WERI-Rb-1 (cell line): ENCODE measurements at regions not wholly inside any gene's neighbourhood (a gene's known extent, or its start where the extent isn't known, plus 50 kb on each side); places are given as distances from the start of the nearest gene placed in this dataset.

ENCODE experiments used
- DNase-seq: peaks from one replicate; pipeline ENCODE4 v3.0.0-alpha.2; 2020
- H3K27ac ChIP-seq: fragments of 250-450 bp; sonication (Bioruptor Pico); 2 replicates; pipeline ENCODE4 v1.5.1; 2020; ENCODE audit warnings: mild to moderate bottlenecking, moderate library complexity
- H3K27me3 ChIP-seq: fragments of 250-450 bp; sonication (Bioruptor Pico); 2 replicates; pipeline ENCODE4 v1.5.1; 2021; ENCODE audit warnings: mild to moderate bottlenecking, low read depth, moderate library complexity; ENCODE audit not compliant: insufficient read depth, severe bottlenecking
- H3K36me3 ChIP-seq: fragments of 250-450 bp; sonication (Bioruptor Pico); 2 replicates; pipeline ENCODE4 v1.5.1; 2020; ENCODE audit warnings: mild to moderate bottlenecking, moderate library complexity
- H3K4me3 ChIP-seq: 2 replicates; pipeline ENCODE4 v1.5.1; 2011; ENCODE audit warnings: low read depth, mild to moderate bottlenecking, control low read depth, low read length
- H3K9me3 ChIP-seq: fragments of 250-450 bp; sonication (Bioruptor Pico); 2 replicates; pipeline ENCODE4 v1.5.1; 2021; ENCODE audit warnings: mild to moderate bottlenecking, moderate library complexity; ENCODE audit not compliant: severe bottlenecking
- TF ChIP-seq, protein P1 (sequence below): IDR thresholded peaks from 2 replicates; pipeline ENCODE4 v1.5.1; 2011; ENCODE audit warnings: low read depth, mild to moderate bottlenecking, control low read depth, inconsistent platforms, low read length

DNA sequence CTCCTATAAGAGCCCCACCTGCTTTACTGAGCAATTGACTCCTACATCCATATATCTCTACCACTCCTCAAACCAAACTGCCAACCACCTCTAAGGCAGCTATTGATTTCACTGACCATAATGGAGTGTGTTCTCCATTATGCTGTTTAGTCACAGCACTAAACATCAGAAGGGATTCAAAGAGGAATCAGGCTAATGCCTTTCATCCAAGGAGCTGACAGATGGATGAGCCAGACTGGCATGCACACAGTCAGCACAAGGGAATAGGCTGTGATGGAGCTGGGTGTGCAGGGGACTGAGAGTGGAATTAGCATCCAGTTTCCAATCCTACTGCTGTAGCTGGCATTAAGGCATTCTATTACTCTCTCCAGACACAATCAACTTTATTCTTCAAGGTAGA lies 88.7 kb upstream of the CCL2 start:
- no peaks in the 10 kb centered on the region for H3K9me3 ChIP-seq
- H3K27me3 ChIP-seq, result no peaks in the 10 kb centered on the region
- H3K36me3 ChIP-seq, result no peaks in the 10 kb centered on the region
- no peak overlapping the region for H3K27ac ChIP-seq
- DNase-seq, result peak; percentile 51
- no peak overlapping the region for H3K4me3 ChIP-seq
- TF ChIP-seq, protein P1, sequence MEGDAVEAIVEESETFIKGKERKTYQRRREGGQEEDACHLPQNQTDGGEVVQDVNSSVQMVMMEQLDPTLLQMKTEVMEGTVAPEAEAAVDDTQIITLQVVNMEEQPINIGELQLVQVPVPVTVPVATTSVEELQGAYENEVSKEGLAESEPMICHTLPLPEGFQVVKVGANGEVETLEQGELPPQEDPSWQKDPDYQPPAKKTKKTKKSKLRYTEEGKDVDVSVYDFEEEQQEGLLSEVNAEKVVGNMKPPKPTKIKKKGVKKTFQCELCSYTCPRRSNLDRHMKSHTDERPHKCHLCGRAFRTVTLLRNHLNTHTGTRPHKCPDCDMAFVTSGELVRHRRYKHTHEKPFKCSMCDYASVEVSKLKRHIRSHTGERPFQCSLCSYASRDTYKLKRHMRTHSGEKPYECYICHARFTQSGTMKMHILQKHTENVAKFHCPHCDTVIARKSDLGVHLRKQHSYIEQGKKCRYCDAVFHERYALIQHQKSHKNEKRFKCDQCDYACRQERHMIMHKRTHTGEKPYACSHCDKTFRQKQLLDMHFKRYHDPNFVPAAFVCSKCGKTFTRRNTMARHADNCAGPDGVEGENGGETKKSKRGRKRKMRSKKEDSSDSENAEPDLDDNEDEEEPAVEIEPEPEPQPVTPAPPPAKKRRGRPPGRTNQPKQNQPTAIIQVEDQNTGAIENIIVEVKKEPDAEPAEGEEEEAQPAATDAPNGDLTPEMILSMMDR, result no peak

- TF ChIP-seq, protein P1, result no peak
- no peaks in the 10 kb centered on the region for H3K36me3 ChIP-seq
- H3K9me3 ChIP-seq, result no peaks in the 10 kb centered on the region
- H3K27ac ChIP-seq, result no peak overlapping the region
- H3K27me3 ChIP-seq, result no peaks in the 10 kb centered on the region
- no peak overlapping the region for H3K4me3 ChIP-seq
- no peak for DNase-seq
These were observed 87.7 kb upstream of the CCL2 start for GRCh38 chr17:34167354-34167753.

GRCh38 chr17:34168989-34169388 lies 86.1 kb upstream of the CCL2 start:
- TF ChIP-seq, protein P1, result no peak
- H3K9me3 ChIP-seq, result no peaks in the 10 kb centered on the region

GRCh38 chr17:34169496-34169895 lies 85.6 kb upstream of the CCL2 start:
- Histone ChIP-seq H3K27ac (no peak overlapping the region), H3K36me3 (no peaks in the 10 kb centered on the region), H3K27me3 (peaks cover 4% of the 10 kb centered on the region), H3K9me3 (no peaks in the 10 kb centered on the region), H3K4me3 (no peak overlapping the region)
- DNase-seq, result no peak
- TF ChIP-seq, protein P1, result no peak

More at GRCh38 chr17:34168989-34169388, 86.1 kb upstream of the CCL2 start:
- Histone ChIP-seq H3K4me3 (no peak overlapping the region), H3K27ac (no peak overlapping the region), H3K36me3 (no peaks in the 10 kb centered on the region), H3K27me3 (no peaks in the 10 kb centered on the region)
- DNase-seq, result no peak

DNA sequence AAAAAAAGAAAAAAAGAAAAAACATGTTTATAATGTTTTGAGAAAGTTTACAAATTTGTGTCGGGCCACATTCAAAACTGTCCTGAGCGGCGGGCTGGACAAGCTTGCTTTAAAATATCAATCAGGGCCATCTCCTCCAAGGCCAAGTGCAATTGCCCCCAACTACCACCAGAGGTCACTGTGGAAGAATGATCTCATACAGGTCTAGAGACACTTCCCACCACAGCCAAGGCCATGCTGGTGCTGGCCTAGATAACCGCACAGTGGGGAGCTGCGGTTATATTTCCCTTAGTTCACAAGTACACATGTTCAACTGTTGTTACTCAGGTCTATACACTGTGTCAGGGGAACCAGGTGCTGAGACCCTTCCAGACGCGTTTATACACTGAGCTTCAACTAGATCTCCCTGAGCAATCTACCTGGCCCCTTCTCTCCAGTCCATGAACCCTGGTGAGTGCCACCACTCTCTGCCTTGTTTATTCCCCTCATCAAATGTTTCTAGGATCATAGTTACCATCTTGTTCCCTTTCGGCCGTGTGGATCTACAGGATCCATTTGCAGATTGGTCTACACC lies 83.8 kb upstream of the CCL2 start:
- H3K4me3 ChIP-seq, result no peak overlapping the region
- DNase-seq, result peak; percentile 74
- H3K27me3 ChIP-seq, result peaks cover 8% of the 10 kb centered on the region
- TF ChIP-seq, protein P1, result peak; percentile 83
- H3K9me3 ChIP-seq, result no peaks in the 10 kb centered on the region
- H3K27ac ChIP-seq, result no peak overlapping the region
- no peaks in the 10 kb centered on the region for H3K36me3 ChIP-seq

DNA sequence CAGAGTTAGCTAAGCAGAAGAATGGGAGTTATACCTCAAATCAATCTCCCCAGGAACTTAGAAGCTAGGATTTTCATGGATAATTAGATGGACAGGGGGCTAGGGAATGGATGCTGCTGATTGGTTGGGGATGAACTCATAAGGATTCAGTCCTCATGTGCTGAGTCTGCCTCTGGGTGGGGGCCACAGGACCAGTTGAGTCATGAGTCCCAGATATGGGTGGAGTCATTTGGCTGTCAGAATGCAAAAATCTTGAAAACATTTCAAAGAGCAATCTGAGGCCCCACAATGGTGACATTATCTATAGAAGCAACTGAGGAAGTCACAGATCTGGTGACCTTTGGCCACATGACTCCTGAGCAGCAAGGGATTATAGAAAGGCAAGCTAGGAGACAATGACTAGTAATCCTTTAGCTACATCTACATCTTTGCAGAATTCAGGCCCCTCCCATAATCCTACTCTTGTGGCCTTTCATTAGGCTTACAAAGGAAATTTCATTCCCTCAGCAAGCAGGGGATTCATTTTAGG lies 82.6 kb upstream of the CCL2 start:
- Histone ChIP-seq H3K4me3 (no peak overlapping the region), H3K27me3 (peaks cover 15% of the 10 kb centered on the region), H3K9me3 (no peaks in the 10 kb centered on the region), H3K36me3 (no peaks in the 10 kb centered on the region), H3K27ac (no peak overlapping the region)
- TF ChIP-seq, protein P1, result no peak
- DNase-seq, result no peak
